Lung (tissue), 11 donors: ENCODE measurements at regions not wholly inside any gene's neighbourhood (a gene's known extent, or its start where the extent isn't known, plus 50 kb on each side); places are given as distances from the start of the nearest gene placed in this dataset.

Experiments used
- ATAC-seq: fragments of 200-7000 bp; cut with Tn5 transposase; one replicate; pipeline ENCODE4 v1.9.1; 2020; ENCODE audit warnings: moderate number of reproducible peaks; ENCODE audit not compliant: insufficient read depth, low FRiP score
- DNase-seq, 3 donors: peaks; one replicate each; pipeline ENCODE4 v3.0.0-alpha.2; 2013 to 2017
- H3K27ac ChIP-seq, 2 donors: one replicate each; pipeline ENCODE4 v1.5.1; 2013; ENCODE audit warnings: mild to moderate bottlenecking in 2 of 2, moderate library complexity in 2 of 2, control low read depth in 1 of 2, inconsistent platforms in 1 of 2, low read depth in 1 of 2, low read length in 1 of 2
- H3K27me3 ChIP-seq, 3 donors: one replicate each; pipeline ENCODE4 v1.5.1; 2013; ENCODE audit warnings: low read length in 2 of 3; ENCODE audit not compliant: control insufficient read depth in 3 of 3, insufficient read depth in 3 of 3
- H3K36me3 ChIP-seq, 4 donors: one replicate each; pipeline ENCODE4 v1.5.1; 2013; ENCODE audit warnings: low read length in 4 of 4, mild to moderate bottlenecking in 1 of 4, moderate library complexity in 1 of 4; ENCODE audit not compliant: control insufficient read depth in 4 of 4, insufficient read depth in 4 of 4
- H3K4me1 ChIP-seq, 5 donors: one replicate each; pipeline ENCODE4 v1.5.1; 2013; ENCODE audit warnings: low read length in 5 of 5, mild to moderate bottlenecking in 2 of 5, moderate library complexity in 1 of 5; ENCODE audit not compliant: control insufficient read depth in 5 of 5, insufficient read depth in 5 of 5
- H3K4me3 ChIP-seq: one replicate; pipeline ENCODE4 v1.5.1; 2013; ENCODE audit warnings: mild to moderate bottlenecking, control low read depth, moderate library complexity
- H3K9ac ChIP-seq, 2 donors: one replicate each; pipeline ENCODE4 v1.5.1; 2013; ENCODE audit warnings: low read length in 2 of 2, control low read depth in 1 of 2; ENCODE audit not compliant: insufficient read depth in 1 of 2
- H3K9me3 ChIP-seq, 4 donors: one replicate each; pipeline ENCODE4 v1.5.1; 2013; ENCODE audit warnings: low read length in 3 of 4, mild to moderate bottlenecking in 1 of 4, moderate library complexity in 1 of 4; ENCODE audit not compliant: control insufficient read depth in 4 of 4, insufficient read depth in 3 of 4
- CTCF ChIP-seq: IDR thresholded peaks from 2 replicates; pipeline ENCODE4 v1.5.1; 2012; ENCODE audit warnings: mild to moderate bottlenecking; ENCODE audit errors: control extremely low read depth, extremely low read depth
- WGBS, 2 donors: extraction: QIAGEN DNeasy Blood & Tissue Kit; methylation state at CpG; one replicate each; pipeline ENCODE4 v1.1.7; 2013; 5-methylcytosine and 5-hydroxymethylcytosine counted together
- donor health status: control.
- donor health status: control.
- donor health status: Bipolar disorder and iron deficiency.
- donor health status: healthy.
- donor health status: DM: yes; HTN: yes; CAD: no.

GRCh38 chr15:47587940-47588802 is 129.1 kb upstream of the SEMA6D start:
- TF ChIP-seq CTCF = no peak
- no peak for ATAC-seq

GRCh38 chr15:47588958-47589357 is 128.3 kb upstream of the SEMA6D start:
- ATAC-seq = no peak
- no peak overlapping the region for H3K4me3 ChIP-seq
- no peaks in the 10 kb centered on the region for H3K9me3 ChIP-seq
- H3K4me1 ChIP-seq = no peaks in the 10 kb centered on the region
- 90 to 93% methylated on average over 6 of the region's 6 CpGs for WGBS, 2 donors
- DNase-seq = no peak
- no peaks in the 10 kb centered on the region for H3K27me3 ChIP-seq
- TF ChIP-seq CTCF = no peak
- H3K36me3 ChIP-seq = no peaks in the 10 kb centered on the region
- H3K9ac ChIP-seq = no peak overlapping the region
- no peak overlapping the region for H3K27ac ChIP-seq

More at GRCh38 chr15:47587940-47588802, 129.1 kb upstream of the SEMA6D start:
- DNase-seq = peak in 1 of 3 donors; percentile 16
- Histone ChIP-seq H3K9ac (no peak overlapping the region), H3K4me3 (no peak overlapping the region), H3K4me1 (no peaks in the 10 kb centered on the region), H3K36me3 (no peaks in the 10 kb centered on the region), H3K9me3 (no peaks in the 10 kb centered on the region), H3K27ac (no peak overlapping the region), H3K27me3 (no peaks in the 10 kb centered on the region)
- WGBS, 2 donors = 81 to 85% methylated on average over 6 of the region's 6 CpGs

- ATAC-seq (no peak), DNase-seq (no peak)
- TF ChIP-seq CTCF = no peak
- no peaks in the 10 kb centered on the region for H3K27me3 ChIP-seq
- 72 to 84% methylated on average over 3 of the region's 3 CpGs for WGBS, 2 donors
- H3K4me1 ChIP-seq = no peaks in the 10 kb centered on the region
- H3K9ac ChIP-seq = no peak overlapping the region
- no peak overlapping the region for H3K27ac ChIP-seq
- H3K4me3 ChIP-seq = no peak overlapping the region
- peaks cover 0 to 4% (median 2%) of the 10 kb centered on the region in 4 donors for H3K9me3 ChIP-seq
- H3K36me3 ChIP-seq = no peaks in the 10 kb centered on the region
These were observed 118.3 kb upstream of the SEMA6D start for GRCh38 chr15:47598996-47599395.

- 78 to 89% methylated on average over 2 of the region's 2 CpGs for WGBS, 2 donors
- Histone ChIP-seq H3K27ac (no peak overlapping the region), H3K4me1 (no peaks in the 10 kb centered on the region), H3K36me3 (no peaks in the 10 kb centered on the region), H3K9me3 (peaks cover 0 to 4% (median 2%) of the 10 kb centered on the region in 4 donors), H3K9ac (no peak overlapping the region), H3K27me3 (no peaks in the 10 kb centered on the region), H3K4me3 (no peak overlapping the region)
- DNase-seq (no peak), ATAC-seq (no peak)
- no peak for TF ChIP-seq CTCF
These were observed 117.5 kb upstream of the SEMA6D start for GRCh38 chr15:47599806-47600205.
